ENCODE measurements at regions not wholly inside any gene's neighbourhood (a gene's known extent, or its start where the extent isn't known, plus 50 kb on each side); places are given as distances from the start of the nearest gene placed in this dataset.

DNA sequence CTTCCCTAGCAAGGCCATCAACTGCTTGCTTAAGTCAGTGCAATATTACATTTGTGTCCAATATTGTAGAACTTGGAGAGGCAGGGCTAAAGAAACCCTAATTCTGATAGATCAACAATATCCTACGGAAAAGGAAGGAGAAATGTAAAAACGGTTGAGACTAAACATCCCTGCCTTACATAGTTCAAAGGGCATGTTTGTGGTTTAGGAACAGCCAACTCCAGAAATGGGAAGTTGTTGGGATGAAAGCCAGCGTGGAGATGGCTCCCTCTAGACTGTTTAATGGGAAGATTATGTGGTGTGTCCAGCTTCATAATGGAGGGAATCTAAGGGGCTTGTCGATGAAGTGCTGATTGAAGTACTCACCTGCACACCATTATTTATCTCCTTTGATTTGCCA, 145.3 kb upstream of the TENT5A start:
- no peak overlapping the region for H3K4me2 ChIP-seq (ENCODE audit: insufficient read depth, low read length)
- H3K36me3 ChIP-seq (ENCODE audit: insufficient read depth, low read length), result no peaks in the 10 kb centered on the region
- H3K4me1 ChIP-seq (ENCODE audit: insufficient read depth, low read length), result peaks cover 45% of the 10 kb centered on the region
- no peak overlapping the region for H2AFZ ChIP-seq (ENCODE audit: low read length)
- H3K27ac ChIP-seq (ENCODE audit: low read depth, low read length), result no peak overlapping the region
- H4K20me1 ChIP-seq (ENCODE audit: insufficient read depth, low read length), result no peaks in the 10 kb centered on the region
- TF ChIP-seq, protein P1, sequence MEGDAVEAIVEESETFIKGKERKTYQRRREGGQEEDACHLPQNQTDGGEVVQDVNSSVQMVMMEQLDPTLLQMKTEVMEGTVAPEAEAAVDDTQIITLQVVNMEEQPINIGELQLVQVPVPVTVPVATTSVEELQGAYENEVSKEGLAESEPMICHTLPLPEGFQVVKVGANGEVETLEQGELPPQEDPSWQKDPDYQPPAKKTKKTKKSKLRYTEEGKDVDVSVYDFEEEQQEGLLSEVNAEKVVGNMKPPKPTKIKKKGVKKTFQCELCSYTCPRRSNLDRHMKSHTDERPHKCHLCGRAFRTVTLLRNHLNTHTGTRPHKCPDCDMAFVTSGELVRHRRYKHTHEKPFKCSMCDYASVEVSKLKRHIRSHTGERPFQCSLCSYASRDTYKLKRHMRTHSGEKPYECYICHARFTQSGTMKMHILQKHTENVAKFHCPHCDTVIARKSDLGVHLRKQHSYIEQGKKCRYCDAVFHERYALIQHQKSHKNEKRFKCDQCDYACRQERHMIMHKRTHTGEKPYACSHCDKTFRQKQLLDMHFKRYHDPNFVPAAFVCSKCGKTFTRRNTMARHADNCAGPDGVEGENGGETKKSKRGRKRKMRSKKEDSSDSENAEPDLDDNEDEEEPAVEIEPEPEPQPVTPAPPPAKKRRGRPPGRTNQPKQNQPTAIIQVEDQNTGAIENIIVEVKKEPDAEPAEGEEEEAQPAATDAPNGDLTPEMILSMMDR (IDR thresholded peaks at IDR 0.05; ENCODE audit: extremely low read depth, low read depth, low read length), result no peak
- H3K9me3 ChIP-seq (ENCODE audit: low read depth, low read length), result no peaks in the 10 kb centered on the region
- no peaks in the 10 kb centered on the region for H3K79me2 ChIP-seq (ENCODE audit: insufficient read depth, low read length)
- no peak overlapping the region for H3K4me3 ChIP-seq (ENCODE audit: insufficient read depth, low read length)
- DNase-seq (ENCODE audit: insufficient read length, low spot score, missing footprints), result no peak
- H3K27me3 ChIP-seq (ENCODE audit: insufficient read depth, low read length), result no peaks in the 10 kb centered on the region

DNA sequence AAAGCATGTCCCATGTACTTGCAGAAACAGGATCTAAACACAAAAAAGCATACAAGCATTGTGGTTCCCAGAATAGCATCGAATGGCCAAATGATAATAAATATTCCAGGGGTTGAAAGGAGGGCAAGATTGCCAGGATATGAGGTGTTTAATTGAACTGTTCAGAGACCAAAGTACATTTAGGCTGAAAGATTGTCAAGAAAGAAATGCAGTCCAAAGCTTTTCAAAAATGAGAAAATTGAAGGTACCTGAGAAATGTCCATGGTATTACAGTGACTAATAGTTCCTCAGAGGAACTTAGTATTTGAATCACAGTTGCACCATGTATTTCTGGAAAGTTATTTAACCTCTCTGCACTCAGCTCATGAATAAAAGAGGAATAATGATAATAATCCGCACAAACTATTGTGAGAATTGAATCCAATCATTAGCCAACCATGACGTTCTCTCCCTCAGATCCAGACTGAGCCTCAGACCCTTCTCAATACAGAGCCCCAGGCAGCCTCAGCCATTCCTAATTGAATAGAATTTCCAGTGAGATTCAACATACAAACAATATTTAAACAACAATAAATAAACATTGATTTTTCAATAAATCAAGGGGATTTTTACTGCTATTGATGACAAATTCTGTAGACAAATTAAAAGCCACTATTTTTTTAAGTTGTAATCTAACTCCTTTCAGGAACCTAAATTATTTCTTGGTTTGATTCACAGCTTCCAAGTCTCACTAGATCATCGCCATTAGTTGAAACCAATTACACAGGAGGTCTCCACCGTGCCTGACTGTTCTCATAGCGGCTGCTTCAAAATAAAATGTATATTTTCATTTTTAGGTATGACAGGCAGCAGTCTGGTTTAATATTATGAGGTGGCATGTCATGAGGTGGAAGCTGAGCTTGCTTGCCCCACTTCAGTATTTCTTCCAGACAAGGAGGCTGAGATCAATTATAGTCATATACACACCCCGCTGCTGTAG, 144.3 kb upstream of the TENT5A start:
- Histone ChIP-seq H3K4me1 (ENCODE audit: insufficient read depth, low read length) (peaks cover 50% of the 10 kb centered on the region), H3K4me2 (ENCODE audit: insufficient read depth, low read length) (peak overlapping the region; percentile 8), H3K27ac (ENCODE audit: low read depth, low read length) (peak overlapping the region; percentile 75)

DNA sequence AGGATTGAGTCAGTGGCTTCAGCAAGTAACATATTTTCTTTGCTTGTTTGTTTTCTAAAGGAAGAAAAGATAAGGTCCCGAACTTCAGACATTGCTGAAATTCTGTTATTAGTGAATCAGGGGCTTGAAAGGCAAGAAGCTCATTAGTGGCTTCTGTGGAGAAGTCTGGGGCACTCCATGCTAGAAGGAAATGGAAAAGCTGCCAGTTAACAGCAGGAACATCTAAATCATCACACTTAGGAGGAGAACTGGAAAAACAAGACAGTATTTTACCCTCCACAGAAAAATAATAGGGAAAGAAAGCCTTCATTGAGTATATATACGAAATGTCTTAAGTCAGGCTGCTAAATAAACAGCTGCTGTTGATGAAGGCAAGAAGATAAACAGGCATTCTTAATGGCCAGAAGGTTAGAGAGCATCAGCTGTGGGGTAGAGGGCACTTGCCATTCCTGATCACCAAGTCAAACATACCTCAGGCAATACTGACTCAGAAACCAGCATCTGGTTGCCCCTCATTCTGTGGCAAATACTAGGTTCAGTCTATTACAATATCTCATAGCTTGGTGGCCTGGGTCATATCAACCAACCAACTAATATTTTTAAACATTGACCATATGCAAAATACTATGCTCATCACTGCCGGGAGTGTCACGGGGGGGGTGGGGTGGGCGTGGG, 143.2 kb upstream of the TENT5A start:
- no peaks in the 10 kb centered on the region for H3K79me2 ChIP-seq (ENCODE audit: insufficient read depth, low read length)
- H4K20me1 ChIP-seq (ENCODE audit: insufficient read depth, low read length), result no peaks in the 10 kb centered on the region
- DNase-seq (ENCODE audit: insufficient read length, low spot score, missing footprints), result peak; percentile 19
- peak overlapping the region; percentile 96 for H3K27ac ChIP-seq (ENCODE audit: low read depth, low read length)
- H3K4me1 ChIP-seq (ENCODE audit: insufficient read depth, low read length), result peaks cover 62% of the 10 kb centered on the region
- TF ChIP-seq, protein P1 (IDR thresholded peaks at IDR 0.05; ENCODE audit: extremely low read depth, low read depth, low read length), result no peak
- no peaks in the 10 kb centered on the region for H3K27me3 ChIP-seq (ENCODE audit: insufficient read depth, low read length)
- peak overlapping the region; percentile 51 for H3K4me3 ChIP-seq (ENCODE audit: insufficient read depth, low read length)
- peak overlapping the region; percentile 8 for H2AFZ ChIP-seq (ENCODE audit: low read length)
- H3K4me2 ChIP-seq (ENCODE audit: insufficient read depth, low read length), result peak overlapping the region; percentile 82
- H3K36me3 ChIP-seq (ENCODE audit: insufficient read depth, low read length), result no peaks in the 10 kb centered on the region
- H3K9me3 ChIP-seq (ENCODE audit: low read depth, low read length), result no peaks in the 10 kb centered on the region

More for the DNA sequence above, 144.3 kb upstream of the TENT5A start:
- TF ChIP-seq, protein P1 (IDR thresholded peaks at IDR 0.05; ENCODE audit: extremely low read depth, low read depth, low read length), result no peak
- H3K36me3 ChIP-seq (ENCODE audit: insufficient read depth, low read length), result no peaks in the 10 kb centered on the region
- H3K4me3 ChIP-seq (ENCODE audit: insufficient read depth, low read length), result no peak overlapping the region
- no peak overlapping the region for H2AFZ ChIP-seq (ENCODE audit: low read length)
- no peak for DNase-seq (ENCODE audit: insufficient read length, low spot score, missing footprints)
- H4K20me1 ChIP-seq (ENCODE audit: insufficient read depth, low read length), result no peaks in the 10 kb centered on the region
- no peaks in the 10 kb centered on the region for H3K79me2 ChIP-seq (ENCODE audit: insufficient read depth, low read length)
- H3K27me3 ChIP-seq (ENCODE audit: insufficient read depth, low read length), result no peaks in the 10 kb centered on the region
- no peaks in the 10 kb centered on the region for H3K9me3 ChIP-seq (ENCODE audit: low read depth, low read length)

DNA sequence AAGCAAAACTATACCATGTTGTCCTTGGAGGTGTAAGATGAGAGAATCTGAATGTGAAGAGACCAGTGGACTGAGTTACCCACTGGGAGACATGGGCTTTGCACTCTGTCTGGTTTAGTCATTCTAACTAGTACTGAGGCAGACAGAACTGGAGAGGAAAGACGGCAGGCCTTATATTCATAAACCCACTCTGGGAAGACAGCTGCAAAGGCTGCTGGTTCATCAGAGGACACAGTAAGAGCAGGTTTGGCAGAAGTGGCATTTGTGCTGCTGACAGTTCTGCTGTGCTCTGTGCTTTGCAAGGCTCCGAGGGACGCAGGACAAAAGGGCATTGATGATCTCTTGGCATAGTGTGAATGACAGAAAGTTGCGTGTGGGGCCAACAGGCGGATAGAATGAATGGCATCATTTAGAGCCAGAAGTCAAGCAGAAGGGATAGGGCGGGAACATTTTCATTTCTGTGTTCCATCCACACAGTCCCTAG, 142.3 kb upstream of the TENT5A start:
- H3K79me2 ChIP-seq (ENCODE audit: insufficient read depth, low read length), result no peaks in the 10 kb centered on the region
- no peaks in the 10 kb centered on the region for H4K20me1 ChIP-seq (ENCODE audit: insufficient read depth, low read length)
- TF ChIP-seq, protein P1 (IDR thresholded peaks at IDR 0.05; ENCODE audit: extremely low read depth, low read depth, low read length), result no peak
- no peaks in the 10 kb centered on the region for H3K36me3 ChIP-seq (ENCODE audit: insufficient read depth, low read length)
- peaks cover 69% of the 10 kb centered on the region for H3K4me1 ChIP-seq (ENCODE audit: insufficient read depth, low read length)
- no peaks in the 10 kb centered on the region for H3K9me3 ChIP-seq (ENCODE audit: low read depth, low read length)
- peak overlapping the region; percentile 85 for H2AFZ ChIP-seq (ENCODE audit: low read length)
- no peak for DNase-seq (ENCODE audit: insufficient read length, low spot score, missing footprints)
- peak overlapping the region; percentile 51 for H3K4me3 ChIP-seq (ENCODE audit: insufficient read depth, low read length)
- no peaks in the 10 kb centered on the region for H3K27me3 ChIP-seq (ENCODE audit: insufficient read depth, low read length)
- peak overlapping the region; percentile 96 for H3K27ac ChIP-seq (ENCODE audit: low read depth, low read length)
- peak overlapping the region; percentile 82 for H3K4me2 ChIP-seq (ENCODE audit: insufficient read depth, low read length)

Measured in osteoblast (primary cell).